Ascending aorta (tissue), 2 donors: ENCODE measurements at regions not wholly inside any gene's neighbourhood (a gene's known extent, or its start where the extent isn't known, plus 50 kb on each side); places are given as distances from the start of the nearest gene placed in this dataset.
"Not testable (repeated sequence)": the region's sequence is repeated elsewhere in the genome, so short reads cannot be mapped to it uniquely, and the experiment has no call there.

Source experiments
- DNase-seq, 2 donors: peaks; one replicate each; pipeline ENCODE4 v3.0.0-alpha.2; 2019; ENCODE audit warnings: low spot score in 2 of 2
- H3K27ac ChIP-seq, 2 donors: fragments of 200-600 bp; sonication (generic); one replicate each; pipeline ENCODE4 v1.5.1; 2016 to 2017; ENCODE audit warnings: mild to moderate bottlenecking in 1 of 2
- H3K27me3 ChIP-seq: fragments of 200-600 bp; sonication (generic); one replicate; pipeline ENCODE4 v1.5.1; 2017
- H3K36me3 ChIP-seq, 2 donors: fragments of 200-600 bp; sonication (generic); one replicate each; pipeline ENCODE4 v1.5.1; 2016
- H3K4me1 ChIP-seq, 2 donors: fragments of 200-600 bp; sonication (generic); one replicate each; pipeline ENCODE4 v1.5.1; 2016 to 2017; ENCODE audit warnings: mild to moderate bottlenecking in 1 of 2
- H3K4me3 ChIP-seq, 2 donors: fragments of 200-600 bp; sonication (generic); one replicate each; pipeline ENCODE4 v1.5.1; 2016 to 2017; ENCODE audit warnings: mild to moderate bottlenecking in 1 of 2
- H3K9me3 ChIP-seq, 2 donors: fragments of 200-600 bp; sonication (generic); one replicate each; pipeline ENCODE4 v1.5.1; 2016
- intact Hi-C: fragments of 100-400 bp; cut with DNase I; formaldehyde crosslinking; loops from one replicate; pipeline ENCODE4 v1.15.1; 2023
- TF ChIP-seq, protein P1 (sequence below), 3 experiments: fragments of 200-600 bp in 2 of 3; fragments of 450-650 bp in 1 of 3; sonication (generic) in 2 of 3; IDR thresholded peaks; one replicate each; pipeline ENCODE4 v1.5.1; 2016 to 2019; ENCODE audit warnings: antibody characterized with exemption in 3 of 3, mild to moderate bottlenecking in 1 of 3, moderate library complexity in 1 of 3

DNA sequence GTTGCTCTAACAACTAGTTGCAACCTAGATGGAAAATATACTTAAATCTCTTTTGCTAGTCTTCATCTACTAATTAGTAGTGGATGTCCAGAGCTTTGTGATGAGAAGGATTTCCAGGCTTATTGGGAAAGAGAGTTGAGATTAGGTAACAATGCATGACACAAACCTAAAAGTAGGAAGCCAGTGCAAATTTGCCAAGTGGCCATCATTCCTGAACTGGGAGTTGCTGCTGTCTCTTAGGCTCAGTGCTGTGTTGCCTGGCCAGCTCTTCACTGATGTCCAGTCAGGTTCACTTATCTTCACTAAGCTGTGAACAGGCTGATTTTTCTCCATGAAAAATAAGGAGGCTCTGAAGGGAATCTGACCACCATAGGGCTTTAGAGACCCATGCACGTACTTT is 105.6 kb upstream of the AMOT start:
- Histone ChIP-seq H3K4me3 (no peak overlapping the region), H3K9me3 (no peaks in the 10 kb centered on the region), H3K27ac (no peak overlapping the region), H3K27me3 (no peaks in the 10 kb centered on the region), H3K36me3 (no peaks in the 10 kb centered on the region), H3K4me1 (no peaks in the 10 kb centered on the region)
- no peak for DNase-seq
- intact Hi-C loops = no loop called here
- TF ChIP-seq, protein P1, sequence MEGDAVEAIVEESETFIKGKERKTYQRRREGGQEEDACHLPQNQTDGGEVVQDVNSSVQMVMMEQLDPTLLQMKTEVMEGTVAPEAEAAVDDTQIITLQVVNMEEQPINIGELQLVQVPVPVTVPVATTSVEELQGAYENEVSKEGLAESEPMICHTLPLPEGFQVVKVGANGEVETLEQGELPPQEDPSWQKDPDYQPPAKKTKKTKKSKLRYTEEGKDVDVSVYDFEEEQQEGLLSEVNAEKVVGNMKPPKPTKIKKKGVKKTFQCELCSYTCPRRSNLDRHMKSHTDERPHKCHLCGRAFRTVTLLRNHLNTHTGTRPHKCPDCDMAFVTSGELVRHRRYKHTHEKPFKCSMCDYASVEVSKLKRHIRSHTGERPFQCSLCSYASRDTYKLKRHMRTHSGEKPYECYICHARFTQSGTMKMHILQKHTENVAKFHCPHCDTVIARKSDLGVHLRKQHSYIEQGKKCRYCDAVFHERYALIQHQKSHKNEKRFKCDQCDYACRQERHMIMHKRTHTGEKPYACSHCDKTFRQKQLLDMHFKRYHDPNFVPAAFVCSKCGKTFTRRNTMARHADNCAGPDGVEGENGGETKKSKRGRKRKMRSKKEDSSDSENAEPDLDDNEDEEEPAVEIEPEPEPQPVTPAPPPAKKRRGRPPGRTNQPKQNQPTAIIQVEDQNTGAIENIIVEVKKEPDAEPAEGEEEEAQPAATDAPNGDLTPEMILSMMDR (IDR thresholded peaks at IDR 0.05) = no peak

DNA sequence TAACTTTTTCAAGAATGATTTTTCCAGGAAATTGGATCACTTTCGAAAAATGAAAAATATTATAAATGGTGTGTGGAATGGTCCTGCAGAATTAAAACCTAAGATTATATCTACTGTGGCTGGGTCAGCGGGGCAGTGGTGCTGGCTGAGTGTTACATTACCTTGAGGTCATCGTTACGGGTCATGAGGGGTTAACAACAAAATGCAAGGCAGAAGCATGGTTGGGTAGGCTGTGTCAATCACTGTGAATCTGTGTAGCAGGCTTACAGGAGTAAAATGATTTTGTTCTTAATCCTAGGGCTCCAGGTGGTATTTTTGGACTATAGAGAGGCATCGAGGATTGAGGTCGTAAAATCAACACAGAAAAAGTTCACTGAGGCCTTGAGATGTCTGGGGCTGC is 105.2 kb upstream of the AMOT start:
- TF ChIP-seq, protein P1 (IDR thresholded peaks at IDR 0.05) = no peak
- Histone ChIP-seq H3K27ac (no peak overlapping the region), H3K27me3 (no peaks in the 10 kb centered on the region)

DNA sequence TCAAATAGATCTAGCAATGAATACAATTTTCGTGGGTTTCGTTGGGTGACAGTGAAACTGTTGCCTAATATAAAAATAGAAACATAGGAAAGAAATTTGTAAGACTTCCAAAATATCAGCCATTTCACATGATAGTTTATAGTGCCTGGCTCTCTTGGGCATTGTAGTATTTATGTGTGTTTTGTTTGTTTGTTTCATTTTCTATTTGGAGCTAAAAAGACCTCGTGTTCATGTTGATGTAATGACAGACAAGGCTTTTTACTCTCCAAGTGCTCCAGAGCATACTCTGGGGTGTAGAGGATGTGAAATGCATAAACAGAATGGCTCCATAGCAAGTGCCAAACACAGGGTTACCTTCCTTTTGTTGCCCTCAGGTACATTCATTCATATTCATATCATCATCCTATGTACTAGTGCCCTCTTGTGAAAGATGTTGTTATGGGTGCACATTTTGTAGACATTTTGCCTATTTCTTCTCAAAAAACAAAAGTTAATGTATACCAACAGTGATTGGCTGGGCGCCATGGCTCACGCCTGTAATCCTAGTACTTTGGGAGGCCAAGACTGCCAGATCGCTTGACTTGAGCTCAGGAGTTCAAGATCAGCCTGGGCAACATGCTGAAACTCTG is 100.7 kb upstream of the AMOT start:
- H3K27me3 ChIP-seq = no peaks in the 10 kb centered on the region
- TF ChIP-seq, protein P1 (IDR thresholded peaks at IDR 0.05) = no peak
- DNase-seq = no peak
- intact Hi-C loops = no loop called here
- H3K9me3 ChIP-seq = no peaks in the 10 kb centered on the region
- no peaks in the 10 kb centered on the region for H3K4me1 ChIP-seq
- H3K27ac ChIP-seq = no peak overlapping the region
- H3K4me3 ChIP-seq = peak overlapping the region in 1 of 2 donors; percentile 22
- H3K36me3 ChIP-seq = no peaks in the 10 kb centered on the region

More for the DNA sequence above, 105.2 kb upstream of the AMOT start:
- intact Hi-C loops = no loop called here
- Histone ChIP-seq H3K9me3 (no peaks in the 10 kb centered on the region), H3K4me1 (no peaks in the 10 kb centered on the region), H3K36me3 (no peaks in the 10 kb centered on the region), H3K4me3 (no peak overlapping the region)
- DNase-seq = no peak

DNA sequence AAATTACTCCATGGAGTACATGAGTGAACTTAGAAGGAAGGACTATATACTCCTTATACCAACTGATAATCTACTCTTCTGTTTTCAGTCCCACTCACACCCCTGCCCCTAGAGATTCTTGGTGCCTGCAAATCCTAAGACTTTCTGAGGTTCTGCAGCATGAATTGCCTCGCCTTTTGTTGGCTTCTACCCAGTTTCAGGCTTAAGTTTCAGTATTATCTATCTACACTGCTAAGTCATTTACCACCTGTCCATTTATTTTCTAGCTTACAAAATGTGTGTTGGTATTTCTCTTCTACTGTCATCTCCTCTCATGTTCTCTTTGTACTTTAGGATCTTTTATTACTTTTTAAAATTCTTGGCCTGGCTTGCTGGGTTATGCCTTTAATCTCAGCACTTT is 94.4 kb upstream of the AMOT start:
- H3K27ac ChIP-seq = no peak overlapping the region
- intact Hi-C loops = no loop called here
- no peaks in the 10 kb centered on the region for H3K4me1 ChIP-seq
- DNase-seq = no peak
- no peaks in the 10 kb centered on the region for H3K9me3 ChIP-seq
- no peak overlapping the region for H3K4me3 ChIP-seq
- no peaks in the 10 kb centered on the region for H3K27me3 ChIP-seq
- TF ChIP-seq, protein P1 (IDR thresholded peaks at IDR 0.05) = no peak
- no peaks in the 10 kb centered on the region for H3K36me3 ChIP-seq

DNA sequence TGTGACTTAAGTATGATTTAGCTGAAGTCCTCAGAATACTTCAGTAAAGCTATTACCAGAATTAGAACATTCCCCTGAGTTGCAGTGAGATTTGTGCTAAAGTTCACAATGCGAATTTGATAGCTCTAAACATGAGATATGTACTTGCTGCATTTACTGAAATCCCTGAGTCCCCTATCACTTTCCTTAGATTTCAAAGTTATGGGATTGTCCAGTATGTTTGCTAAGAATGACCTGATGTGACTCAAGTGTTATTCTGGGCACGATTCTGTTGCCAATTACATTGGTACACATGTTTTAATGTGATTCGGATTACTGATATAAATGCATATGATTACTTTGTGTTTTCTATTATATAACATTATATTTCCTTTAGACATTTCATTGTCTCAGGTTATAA is 91.3 kb upstream of the AMOT start:
- Histone ChIP-seq H3K27ac (no peak overlapping the region), H3K4me3 (no peak overlapping the region), H3K9me3 (no peaks in the 10 kb centered on the region), H3K36me3 (no peaks in the 10 kb centered on the region), H3K27me3 (no peaks in the 10 kb centered on the region), H3K4me1 (no peaks in the 10 kb centered on the region)
- DNase-seq = no peak
- intact Hi-C loops = no loop called here
- TF ChIP-seq, protein P1 (IDR thresholded peaks at IDR 0.05) = no peak

DNA sequence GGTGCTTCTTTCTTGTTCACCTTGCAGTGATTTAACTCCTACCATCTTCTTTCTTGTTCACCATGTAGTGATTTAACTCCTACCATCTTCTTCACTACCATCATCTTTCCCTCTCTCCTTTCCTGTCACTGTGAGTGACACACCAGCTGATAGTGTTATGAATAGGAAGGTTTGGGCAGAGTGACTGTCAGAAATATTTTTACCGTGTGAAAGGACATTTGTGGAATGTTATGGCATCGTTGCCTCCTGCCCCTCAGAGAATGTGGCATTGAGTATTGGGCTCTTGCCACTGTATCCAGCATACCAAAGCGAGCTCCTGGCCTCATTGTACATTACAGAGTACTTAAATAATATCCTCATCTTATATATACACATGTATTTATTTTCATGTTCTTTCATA is 90.8 kb upstream of the AMOT start:
- intact Hi-C loops = no loop called here
- DNase-seq = no peak
- Histone ChIP-seq H3K27ac (no peak overlapping the region), H3K9me3 (no peaks in the 10 kb centered on the region), H3K27me3 (no peaks in the 10 kb centered on the region), H3K4me1 (no peaks in the 10 kb centered on the region), H3K36me3 (no peaks in the 10 kb centered on the region), H3K4me3 (no peak overlapping the region)
- TF ChIP-seq, protein P1 (IDR thresholded peaks at IDR 0.05) = no peak

DNA sequence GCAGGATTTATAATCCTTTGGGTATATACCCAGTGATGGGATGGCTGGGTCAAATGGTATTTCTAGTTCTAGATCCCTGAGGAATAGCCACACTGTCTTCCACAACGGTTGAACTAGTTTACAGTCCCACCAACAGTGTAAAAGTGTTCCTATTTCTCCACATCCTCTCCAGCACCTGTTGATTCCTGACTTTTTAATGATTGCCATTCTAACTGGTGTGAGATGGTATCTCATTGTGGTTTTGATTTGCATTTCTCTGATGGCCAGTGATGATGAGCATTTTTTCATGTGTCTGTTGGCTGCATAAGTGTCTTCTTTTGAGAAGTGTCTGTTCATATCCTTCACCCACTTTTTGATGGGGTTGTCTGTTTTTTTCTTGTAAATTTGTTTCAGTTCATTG is 82.8 kb upstream of the AMOT start:
- H3K27me3 ChIP-seq, H3K4me3 ChIP-seq, H3K27ac ChIP-seq, H3K9me3 ChIP-seq, intact Hi-C loops, H3K36me3 ChIP-seq, DNase-seq, H3K4me1 ChIP-seq: not testable (repeated sequence)
